ENCODE measurements at regions not wholly inside any gene's neighbourhood (a gene's known extent, or its start where the extent isn't known, plus 50 kb on each side); places are given as distances from the start of the nearest gene placed in this dataset.

GRCh38 chr2:163341426-163341825 is 394.4 kb downstream of the FIGN start:
- 59% methylated on average over 2 of the region's 2 CpGs for WGBS
- H3K9me3 ChIP-seq (ENCODE audit: control insufficient read depth, low read length): no peaks in the 10 kb centered on the region
- no peak for DNase-seq
- no peaks in the 10 kb centered on the region for H3K4me1 ChIP-seq (ENCODE audit: control insufficient read depth, insufficient read depth, low read length)
- H3K27me3 ChIP-seq (ENCODE audit: control insufficient read depth, insufficient read depth): no peaks in the 10 kb centered on the region
- H3K27ac ChIP-seq (ENCODE audit: low read length): no peak overlapping the region
- no peak overlapping the region for H3K4me3 ChIP-seq (ENCODE audit: low read length)
- ATAC-seq: no peak
- intact Hi-C loops (cut with DNase I): loop anchor here in 3 of 4 donors (10.0 kb wide), 4 partner anchors 393 to 1093 kb away; partner anchors contain the start of gene FIGN (in 1 of the 3)

GRCh38 chr2:163338270-163338669 is 397.5 kb downstream of the FIGN start:
- no peak for ATAC-seq
- Histone ChIP-seq H3K27me3 (ENCODE audit: control insufficient read depth, insufficient read depth) (no peaks in the 10 kb centered on the region), H3K4me3 (ENCODE audit: low read length) (no peak overlapping the region), H3K4me1 (ENCODE audit: control insufficient read depth, insufficient read depth, low read length) (no peaks in the 10 kb centered on the region), H3K27ac (ENCODE audit: low read length) (no peak overlapping the region), H3K9me3 (ENCODE audit: control insufficient read depth, low read length) (no peaks in the 10 kb centered on the region)
- intact Hi-C loops (cut with DNase I): no loop called here
- no peak for DNase-seq
- 72% methylated on average over 3 of the region's 3 CpGs for WGBS

GRCh38 chr2:163324677-163325076 is 411.1 kb downstream of the FIGN start:
- ATAC-seq (no peak), DNase-seq (no peak)
- no peak overlapping the region for H3K27ac ChIP-seq (ENCODE audit: low read length)
- 64% methylated on average over 2 of the region's 2 CpGs for WGBS
- no peaks in the 10 kb centered on the region for H3K4me1 ChIP-seq (ENCODE audit: control insufficient read depth, insufficient read depth, low read length)
- no peak overlapping the region for H3K4me3 ChIP-seq (ENCODE audit: low read length)
- H3K27me3 ChIP-seq (ENCODE audit: control insufficient read depth, insufficient read depth): no peaks in the 10 kb centered on the region
- intact Hi-C loops (cut with DNase I): no loop called here
- H3K9me3 ChIP-seq (ENCODE audit: control insufficient read depth, low read length): no peaks in the 10 kb centered on the region

GRCh38 chr2:163319006-163319405 is 416.8 kb downstream of the FIGN start:
- no peaks in the 10 kb centered on the region for H3K27me3 ChIP-seq (ENCODE audit: control insufficient read depth, insufficient read depth)
- H3K4me3 ChIP-seq (ENCODE audit: low read length): no peak overlapping the region
- DNase-seq: no peak
- 51% methylated on average over 2 of the region's 2 CpGs for WGBS
- H3K27ac ChIP-seq (ENCODE audit: low read length): no peak overlapping the region
- no peak for ATAC-seq
- intact Hi-C loops (cut with DNase I): no loop called here
- H3K9me3 ChIP-seq (ENCODE audit: control insufficient read depth, low read length): no peaks in the 10 kb centered on the region
- no peaks in the 10 kb centered on the region for H3K4me1 ChIP-seq (ENCODE audit: control insufficient read depth, insufficient read depth, low read length)

GRCh38 chr2:163314712-163315111 is 421.1 kb downstream of the FIGN start:
- no peak for ATAC-seq
- H3K27me3 ChIP-seq (ENCODE audit: control insufficient read depth, insufficient read depth): no peaks in the 10 kb centered on the region
- 90% methylated on average over 2 of the region's 2 CpGs for WGBS
- intact Hi-C loops (cut with DNase I): no loop called here
- no peak overlapping the region for H3K27ac ChIP-seq (ENCODE audit: low read length)
- H3K4me3 ChIP-seq (ENCODE audit: low read length): no peak overlapping the region
- DNase-seq: no peak
- H3K9me3 ChIP-seq (ENCODE audit: control insufficient read depth, low read length): no peaks in the 10 kb centered on the region
- no peaks in the 10 kb centered on the region for H3K4me1 ChIP-seq (ENCODE audit: control insufficient read depth, insufficient read depth, low read length)

- ATAC-seq (no peak), DNase-seq (no peak)
- H3K9me3 ChIP-seq (ENCODE audit: control insufficient read depth, low read length): no peaks in the 10 kb centered on the region
- H3K4me1 ChIP-seq (ENCODE audit: control insufficient read depth, insufficient read depth, low read length): no peaks in the 10 kb centered on the region
- WGBS: 54% methylated on average over 1 of the region's 1 CpG
- no peak overlapping the region for H3K27ac ChIP-seq (ENCODE audit: low read length)
- no peaks in the 10 kb centered on the region for H3K27me3 ChIP-seq (ENCODE audit: control insufficient read depth, insufficient read depth)
- H3K4me3 ChIP-seq (ENCODE audit: low read length): no peak overlapping the region
- intact Hi-C loops (cut with DNase I): no loop called here
Observed at GRCh38 chr2:163312713-163313112, 423.1 kb downstream of the FIGN start.

- no peak overlapping the region for H3K4me3 ChIP-seq (ENCODE audit: low read length)
- no peak overlapping the region for H3K27ac ChIP-seq (ENCODE audit: low read length)
- H3K27me3 ChIP-seq (ENCODE audit: control insufficient read depth, insufficient read depth): no peaks in the 10 kb centered on the region
- intact Hi-C loops (cut with DNase I): no loop called here
- WGBS: 90% methylated on average over 4 of the region's 4 CpGs
- H3K4me1 ChIP-seq (ENCODE audit: control insufficient read depth, insufficient read depth, low read length): no peaks in the 10 kb centered on the region
- no peak for DNase-seq
- H3K9me3 ChIP-seq (ENCODE audit: control insufficient read depth, low read length): no peaks in the 10 kb centered on the region
- ATAC-seq: no peak
Observed at GRCh38 chr2:163306647-163307046, 429.2 kb downstream of the FIGN start.

- no peaks in the 10 kb centered on the region for H3K4me1 ChIP-seq (ENCODE audit: control insufficient read depth, insufficient read depth, low read length)
- H3K4me3 ChIP-seq (ENCODE audit: low read length): no peak overlapping the region
- intact Hi-C loops (cut with DNase I): no loop called here
- no peaks in the 10 kb centered on the region for H3K27me3 ChIP-seq (ENCODE audit: control insufficient read depth, insufficient read depth)
- WGBS: 85% methylated on average over 1 of the region's 1 CpG
- DNase-seq: no peak
- H3K27ac ChIP-seq (ENCODE audit: low read length): no peak overlapping the region
- no peaks in the 10 kb centered on the region for H3K9me3 ChIP-seq (ENCODE audit: control insufficient read depth, low read length)
- ATAC-seq: no peak
Observed at GRCh38 chr2:163302141-163302540, 433.7 kb downstream of the FIGN start.

GRCh38 chr2:163291790-163292189 is 444.0 kb downstream of the FIGN start:
- H3K27ac ChIP-seq (ENCODE audit: low read length): no peak overlapping the region
- WGBS: 83% methylated on average over 6 of the region's 6 CpGs
- ATAC-seq (no peak), DNase-seq (no peak)
- H3K27me3 ChIP-seq (ENCODE audit: control insufficient read depth, insufficient read depth): no peaks in the 10 kb centered on the region
- intact Hi-C loops (cut with DNase I): no loop called here
- H3K9me3 ChIP-seq (ENCODE audit: control insufficient read depth, low read length): no peaks in the 10 kb centered on the region
- H3K4me3 ChIP-seq (ENCODE audit: low read length): no peak overlapping the region
- H3K4me1 ChIP-seq (ENCODE audit: control insufficient read depth, insufficient read depth, low read length): no peaks in the 10 kb centered on the region

- DNase-seq (no peak), ATAC-seq (no peak)
- no peak overlapping the region for H3K27ac ChIP-seq (ENCODE audit: low read length)
- no peaks in the 10 kb centered on the region for H3K27me3 ChIP-seq (ENCODE audit: control insufficient read depth, insufficient read depth)
- H3K9me3 ChIP-seq (ENCODE audit: control insufficient read depth, low read length): no peaks in the 10 kb centered on the region
- WGBS: 87% methylated on average over 2 of the region's 2 CpGs
- intact Hi-C loops (cut with DNase I): no loop called here
- no peaks in the 10 kb centered on the region for H3K4me1 ChIP-seq (ENCODE audit: control insufficient read depth, insufficient read depth, low read length)
- no peak overlapping the region for H3K4me3 ChIP-seq (ENCODE audit: low read length)
Observed at GRCh38 chr2:163281717-163282116, 443.1 kb upstream of the KCNH7 start.

- peaks cover 4% of the 10 kb centered on the region for H3K9me3 ChIP-seq (ENCODE audit: control insufficient read depth, low read length)
- no peak overlapping the region for H3K27ac ChIP-seq (ENCODE audit: low read length)
- no peak for DNase-seq
- no peak for ATAC-seq
- intact Hi-C loops (cut with DNase I): no loop called here
- H3K4me1 ChIP-seq (ENCODE audit: control insufficient read depth, insufficient read depth, low read length): no peaks in the 10 kb centered on the region
- no peak overlapping the region for H3K4me3 ChIP-seq (ENCODE audit: low read length)
- no peaks in the 10 kb centered on the region for H3K27me3 ChIP-seq (ENCODE audit: control insufficient read depth, insufficient read depth)
- WGBS: 89% methylated on average over 9 of the region's 9 CpGs
Observed at GRCh38 chr2:163269374-163270021, 430.9 kb upstream of the KCNH7 start.

- no peak for ATAC-seq
- no peaks in the 10 kb centered on the region for H3K27me3 ChIP-seq (ENCODE audit: control insufficient read depth, insufficient read depth)
- WGBS: 32% methylated on average over 1 of the region's 1 CpG
- DNase-seq: no peak
- H3K4me3 ChIP-seq (ENCODE audit: low read length): no peak overlapping the region
- intact Hi-C loops (cut with DNase I): no loop called here
- no peaks in the 10 kb centered on the region for H3K9me3 ChIP-seq (ENCODE audit: control insufficient read depth, low read length)
- no peak overlapping the region for H3K27ac ChIP-seq (ENCODE audit: low read length)
- H3K4me1 ChIP-seq (ENCODE audit: control insufficient read depth, insufficient read depth, low read length): no peaks in the 10 kb centered on the region
Observed at GRCh38 chr2:163266772-163267171, 428.2 kb upstream of the KCNH7 start.
